ENCODE measurements at regions not wholly inside any gene's neighbourhood (a gene's known extent, or its start where the extent isn't known, plus 50 kb on each side); places are given as distances from the start of the nearest gene placed in this dataset.

DNA sequence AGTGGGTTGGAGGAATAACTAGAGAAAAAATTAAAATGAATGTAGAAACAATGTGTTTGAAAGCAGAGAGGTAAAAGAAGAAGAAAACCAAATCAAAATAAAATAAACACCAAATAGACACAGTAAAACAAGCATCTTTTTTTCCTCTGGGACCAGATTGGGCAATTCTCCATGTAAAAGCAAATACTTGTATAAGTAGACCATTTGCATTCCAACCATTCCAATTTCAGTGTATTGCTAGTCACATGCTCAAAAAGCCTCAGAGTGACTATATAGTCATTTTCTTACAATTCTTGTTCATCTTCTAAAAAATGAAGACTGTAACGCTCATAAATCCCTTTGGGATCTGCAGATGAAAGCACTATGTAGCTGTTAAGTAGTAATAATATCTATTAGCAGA lies 969.5 kb downstream of the PCDH18 start:
- no peaks in the 10 kb centered on the region for H3K9me3 ChIP-seq (ENCODE audit: insufficient read depth, low read depth)
- H4K20me1 ChIP-seq (ENCODE audit: insufficient read depth) = no peaks in the 10 kb centered on the region
- no peak for DNase-seq
- H3K4me1 ChIP-seq (replicated peaks; ENCODE audit: insufficient read depth) = no peaks in the 10 kb centered on the region
- no peak for TF ChIP-seq CTCF (conservative IDR thresholded peaks at IDR 0.05)
- TF ChIP-seq EZH2 (IDR thresholded peaks at IDR 0.05; ENCODE audit: low read depth) = no peak
- no peaks in the 10 kb centered on the region for H3K9me2 ChIP-seq (ENCODE audit: insufficient read depth)
- H3K4me2 ChIP-seq = no peak overlapping the region
- no peak overlapping the region for H2AFZ ChIP-seq
- no TSS peak for BruUV-seq (replicated peaks)
- no peak overlapping the region for H3K4me3 ChIP-seq
- intact Hi-C loops (cut with micrococcal nuclease; ENCODE audit: unreplicated experiment) = no loop called here
- no peak overlapping the region for H3K27ac ChIP-seq
- no peaks in the 10 kb centered on the region for H3K36me3 ChIP-seq (ENCODE audit: low read depth)
- no peaks in the 10 kb centered on the region for H3F3A ChIP-seq (ENCODE audit: insufficient read depth, low read depth)
- no peaks in the 10 kb centered on the region for H3K79me2 ChIP-seq (ENCODE audit: low read depth)
- CTCF ChIA-PET = no interaction called here
- POLR2A ChIA-PET (ENCODE audit: unreplicated experiment) = no interaction called here
- H3K27me3 ChIP-seq (ENCODE audit: insufficient read depth, low read depth) = no peaks in the 10 kb centered on the region

DNA sequence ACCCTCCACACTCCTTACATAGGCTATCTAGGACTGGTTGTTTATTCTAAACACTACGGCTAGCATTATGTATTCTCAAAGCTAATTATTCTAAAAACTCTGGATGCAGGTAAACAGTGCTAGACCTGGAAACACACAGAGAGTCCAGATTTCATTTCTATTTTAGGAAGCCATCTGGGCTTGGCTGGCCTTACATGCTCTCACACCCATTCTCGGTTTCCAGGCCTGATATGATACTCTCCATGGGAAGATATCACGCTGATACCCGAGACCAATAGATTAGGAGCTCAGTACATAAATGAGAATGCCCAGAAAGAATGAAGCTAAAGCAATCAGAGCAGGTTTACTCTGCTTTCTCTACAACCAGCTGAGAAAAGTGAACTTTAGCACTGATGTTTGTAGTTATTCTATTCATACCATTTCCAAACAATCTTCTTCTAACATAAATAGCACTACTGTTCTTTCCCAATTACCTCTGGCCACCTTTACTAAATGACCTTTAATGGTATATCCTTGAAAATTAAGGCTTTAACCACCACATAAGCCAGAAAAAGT lies 973.3 kb downstream of the PCDH18 start:
- Histone ChIP-seq H2AFZ (no peak overlapping the region), H3K36me3 (ENCODE audit: low read depth) (no peaks in the 10 kb centered on the region), H3K79me2 (ENCODE audit: low read depth) (no peaks in the 10 kb centered on the region), H3F3A (ENCODE audit: insufficient read depth, low read depth) (no peaks in the 10 kb centered on the region), H3K9me3 (ENCODE audit: insufficient read depth, low read depth) (no peaks in the 10 kb centered on the region), H3K27me3 (ENCODE audit: insufficient read depth, low read depth) (no peaks in the 10 kb centered on the region), H3K27ac (no peak overlapping the region), H3K4me1 (replicated peaks; ENCODE audit: insufficient read depth) (no peaks in the 10 kb centered on the region), H4K20me1 (ENCODE audit: insufficient read depth) (no peaks in the 10 kb centered on the region), H3K4me3 (no peak overlapping the region), H3K9me2 (ENCODE audit: insufficient read depth) (no peaks in the 10 kb centered on the region), H3K4me2 (no peak overlapping the region)
- CTCF ChIA-PET = no interaction called here
- no peak for DNase-seq
- TF ChIP-seq CTCF (conservative IDR thresholded peaks at IDR 0.05) (no peak), EZH2 (IDR thresholded peaks at IDR 0.05; ENCODE audit: low read depth) (no peak)
- POLR2A ChIA-PET (ENCODE audit: unreplicated experiment) = no interaction called here
- no TSS peak for BruUV-seq (replicated peaks)
- intact Hi-C loops (cut with micrococcal nuclease; ENCODE audit: unreplicated experiment) = no loop called here

- intact Hi-C loops (cut with micrococcal nuclease; ENCODE audit: unreplicated experiment) = no loop called here
- no peak overlapping the region for H3K4me2 ChIP-seq
Observed at GRCh38 chr4:136557396-136557795, 974.9 kb downstream of the PCDH18 start.

More at GRCh38 chr4:136557396-136557795, 974.9 kb downstream of the PCDH18 start:
- Histone ChIP-seq H3K4me3 (no peak overlapping the region), H2AFZ (no peak overlapping the region), H3K27me3 (ENCODE audit: insufficient read depth, low read depth) (no peaks in the 10 kb centered on the region), H3K9me2 (ENCODE audit: insufficient read depth) (no peaks in the 10 kb centered on the region), H3K79me2 (ENCODE audit: low read depth) (no peaks in the 10 kb centered on the region), H3K27ac (no peak overlapping the region), H3K36me3 (ENCODE audit: low read depth) (no peaks in the 10 kb centered on the region), H3F3A (ENCODE audit: insufficient read depth, low read depth) (no peaks in the 10 kb centered on the region), H3K9me3 (ENCODE audit: insufficient read depth, low read depth) (no peaks in the 10 kb centered on the region), H4K20me1 (ENCODE audit: insufficient read depth) (no peaks in the 10 kb centered on the region), H3K4me1 (replicated peaks; ENCODE audit: insufficient read depth) (no peaks in the 10 kb centered on the region)
- CTCF ChIA-PET = no interaction called here
- no peak for DNase-seq
- TF ChIP-seq CTCF (conservative IDR thresholded peaks at IDR 0.05) = no peak
- POLR2A ChIA-PET (ENCODE audit: unreplicated experiment) = no interaction called here
- BruUV-seq (replicated peaks) = no TSS peak

Measured in PC-9 (cell line).